Right cardiac atrium (tissue), 5 donors: ENCODE measurements at regions not wholly inside any gene's neighbourhood (a gene's known extent, or its start where the extent isn't known, plus 50 kb on each side); places are given as distances from the start of the nearest gene placed in this dataset.
A peak's percentile ranks its signal among the peaks of the same experiment; 100 is the strongest.

Experiments used
- ATAC-seq, 2 donors: fragments of 200-7000 bp; cut with Tn5 transposase; one replicate each; pipeline versions ENCODE4 v1.8.0 to v1.9.1; 2020; ENCODE audit warnings: moderate library complexity in 2 of 2, mild to moderate bottlenecking in 1 of 2
- DNase-seq, 3 donors: peaks; one replicate each; pipeline ENCODE4 v3.0.0-alpha.2; 2020
- H3K27ac ChIP-seq: one replicate; pipeline ENCODE4 v1.5.1; 2013; ENCODE audit warnings: mild to moderate bottlenecking, low read length, control low read depth, moderate library complexity
- H3K27me3 ChIP-seq: one replicate; pipeline ENCODE4 v1.6.1; 2013; ENCODE audit not compliant: control insufficient read depth, insufficient read depth
- H3K4me1 ChIP-seq: one replicate; pipeline ENCODE4 v1.6.1; 2013; ENCODE audit warnings: low read length; ENCODE audit not compliant: control insufficient read depth, insufficient read depth
- H3K4me3 ChIP-seq: one replicate; pipeline ENCODE4 v1.5.1; 2013; ENCODE audit warnings: low read length, control low read depth
- H3K9me3 ChIP-seq: one replicate; pipeline ENCODE4 v1.6.1; 2013; ENCODE audit warnings: low read length; ENCODE audit not compliant: control insufficient read depth
- WGBS: extraction: QIAGEN DNeasy Blood & Tissue Kit; methylation state at CpG from one replicate; pipeline ENCODE4 v1.1.7; 2013; 5-methylcytosine and 5-hydroxymethylcytosine counted together
- intact Hi-C, 4 donors: fragments of 100-400 bp; cut with DNase I; formaldehyde crosslinking; loops; one replicate each; pipeline versions ENCODE4 v1.11.0 to v1.14.0; 2022 to 2023
- donor health status: healthy with polysubstance abuse.
- donor health status: DM: no; HTN: yes; CAD: no.
- donor health status: DM: no; HTN: no; CAD: no.
- donor health status: DM: no; HTN: yes; CAD: no; lungs with severe emphysema.
- donor health status: DM: yes; HTN: yes; CAD: no.

DNA sequence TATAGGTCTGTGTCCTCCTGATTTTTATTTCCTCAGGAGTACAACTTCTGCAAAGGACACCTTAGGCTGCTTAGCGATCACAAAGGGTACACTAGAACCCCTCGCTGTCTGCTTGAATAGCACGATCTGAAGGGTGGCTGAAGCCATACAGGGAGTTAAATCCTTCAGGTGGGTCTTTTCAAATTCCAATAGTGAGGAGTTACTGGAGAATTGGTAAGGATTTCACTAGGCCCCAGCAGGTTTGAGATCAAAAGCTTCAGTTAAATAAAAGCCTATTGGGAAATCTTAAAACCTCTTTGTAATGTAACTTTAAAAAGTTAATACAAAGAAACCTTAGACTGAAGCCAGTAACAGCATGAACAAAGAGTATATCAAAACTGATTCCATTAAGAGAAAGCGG, 613.1 kb downstream of the ZEB2 start:
- ATAC-seq (no peak), DNase-seq (no peak)
- WGBS: 91% methylated on average over 4 of the region's 4 CpGs
- Histone ChIP-seq H3K4me1 (peaks cover 3% of the 10 kb centered on the region), H3K9me3 (no peaks in the 10 kb centered on the region), H3K4me3 (no peak overlapping the region), H3K27ac (no peak overlapping the region), H3K27me3 (no peaks in the 10 kb centered on the region)
- intact Hi-C loops: no loop called here

DNA sequence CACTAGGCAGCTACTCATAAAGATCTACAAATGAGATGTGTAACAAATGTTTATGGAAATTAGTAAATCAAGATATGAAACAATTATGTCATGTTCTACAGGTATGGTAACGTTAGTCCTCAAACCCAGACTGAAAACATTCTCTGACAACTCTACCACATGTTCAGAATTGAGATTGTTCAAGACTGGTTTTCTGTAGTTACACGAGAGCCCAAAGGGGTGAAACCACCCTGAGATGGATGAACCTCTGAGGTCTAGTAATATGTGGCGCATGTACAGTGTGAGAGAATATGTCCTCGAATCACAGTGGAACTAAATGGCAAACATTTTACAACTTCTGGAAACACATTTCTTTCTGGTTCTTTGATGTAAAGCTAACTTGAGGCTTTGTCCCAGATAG, 614.3 kb downstream of the ZEB2 start:
- Histone ChIP-seq H3K4me1 (peaks cover 3% of the 10 kb centered on the region), H3K27me3 (no peaks in the 10 kb centered on the region), H3K9me3 (no peaks in the 10 kb centered on the region), H3K4me3 (no peak overlapping the region), H3K27ac (no peak overlapping the region)
- 87% methylated on average over 4 of the region's 4 CpGs for WGBS
- intact Hi-C loops: no loop called here
- ATAC-seq (no peak), DNase-seq (no peak)

DNA sequence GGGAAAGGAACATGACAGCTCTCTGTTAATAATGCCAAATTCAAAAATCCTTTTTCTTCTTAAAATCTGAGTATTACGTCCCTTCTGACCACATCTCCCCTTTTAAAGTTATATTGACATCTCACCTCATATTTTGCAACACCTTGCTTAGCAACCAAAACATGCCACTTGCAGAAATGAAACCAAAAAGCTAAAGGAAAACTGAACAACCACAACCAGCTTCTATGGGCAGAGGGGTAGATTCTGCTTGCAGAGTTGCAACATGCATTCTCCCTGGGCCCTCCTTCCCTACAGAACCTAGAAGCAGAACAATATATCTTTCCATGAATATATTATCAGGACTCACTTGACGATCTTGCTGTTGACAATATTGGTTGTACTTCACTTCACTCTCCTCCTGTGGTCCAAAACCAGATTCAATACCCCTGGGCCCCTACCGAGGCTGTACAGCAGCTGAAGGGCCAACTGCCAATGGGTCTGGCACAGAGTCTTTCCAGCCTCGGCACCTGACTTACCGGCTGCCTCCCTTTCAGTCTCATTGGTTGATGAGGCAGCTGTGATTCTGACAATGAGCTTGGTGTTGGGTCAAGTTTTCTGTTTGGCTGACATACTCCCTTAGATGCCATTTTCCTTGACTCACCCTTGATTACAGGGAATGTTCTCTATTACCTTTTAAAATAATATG, 616.6 kb downstream of the ZEB2 start:
- Histone ChIP-seq H3K27ac (no peak overlapping the region), H3K4me3 (no peak overlapping the region), H3K9me3 (no peaks in the 10 kb centered on the region), H3K27me3 (no peaks in the 10 kb centered on the region), H3K4me1 (peaks cover 3% of the 10 kb centered on the region)
- ATAC-seq: peak in 1 of 2 donors; percentile 26
- 60% methylated on average over 5 of the region's 5 CpGs for WGBS
- DNase-seq: no peak
- intact Hi-C loops: no loop called here

DNA sequence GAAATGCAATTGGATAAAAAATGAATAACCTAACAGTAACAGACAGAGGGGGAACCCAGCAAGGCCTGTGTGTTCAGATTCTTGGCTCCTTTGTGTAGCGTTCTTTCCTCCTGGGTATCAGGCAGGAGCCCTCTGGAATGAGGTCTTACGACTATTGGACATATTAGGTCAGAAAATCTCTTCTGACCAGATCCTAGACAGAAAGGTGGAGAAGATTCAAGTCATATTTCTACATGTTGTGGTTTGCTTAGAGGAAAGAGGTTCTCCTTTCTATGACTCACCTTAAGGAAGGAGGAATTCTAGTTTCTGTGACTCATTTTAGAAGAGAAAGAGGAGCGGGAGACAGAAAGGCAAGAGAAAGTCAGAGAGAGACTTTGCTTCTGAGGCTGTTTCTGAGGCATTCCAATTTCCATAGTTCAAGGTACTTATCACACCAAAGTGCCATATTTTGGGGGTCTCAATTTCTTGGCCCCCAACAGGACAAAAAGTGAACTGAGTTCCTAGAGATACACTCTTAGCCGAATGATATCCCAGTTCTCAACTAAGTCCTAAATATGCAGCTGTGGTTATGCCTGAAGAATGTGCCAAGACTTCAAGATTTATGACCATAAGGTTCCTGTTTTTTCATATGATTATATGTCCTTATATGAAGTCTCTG, 618.6 kb downstream of the ZEB2 start:
- ATAC-seq (no peak), DNase-seq (no peak)
- peaks cover 3% of the 10 kb centered on the region for H3K4me1 ChIP-seq
- no peaks in the 10 kb centered on the region for H3K9me3 ChIP-seq
- H3K27ac ChIP-seq: no peak overlapping the region
- intact Hi-C loops: no loop called here
- 91% methylated on average over 4 of the region's 4 CpGs for WGBS
- no peaks in the 10 kb centered on the region for H3K27me3 ChIP-seq
- no peak overlapping the region for H3K4me3 ChIP-seq

DNA sequence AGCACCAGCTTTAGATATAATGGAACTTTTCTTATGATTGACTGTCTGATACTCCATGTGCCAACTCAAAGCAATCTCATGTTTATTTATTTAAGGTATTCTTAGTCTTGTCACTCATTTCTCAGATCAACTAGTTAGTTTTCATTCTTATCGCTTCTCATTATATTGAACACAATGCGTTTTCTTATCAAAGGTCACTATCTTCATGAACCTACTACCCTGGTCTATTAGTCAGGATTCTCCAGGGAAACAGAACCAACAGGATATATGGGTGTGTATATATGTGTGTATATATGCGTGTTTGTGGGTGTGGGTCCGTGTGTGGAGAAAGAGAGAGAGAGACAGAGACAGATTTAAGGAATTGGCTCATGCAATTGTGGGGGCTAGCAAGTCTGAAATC, 619.9 kb downstream of the ZEB2 start:
- H3K27ac ChIP-seq: no peak overlapping the region
- H3K4me1 ChIP-seq: peaks cover 3% of the 10 kb centered on the region
- no peak overlapping the region for H3K4me3 ChIP-seq
- 84% methylated on average over 4 of the region's 4 CpGs for WGBS
- intact Hi-C loops: no loop called here
- DNase-seq (no peak), ATAC-seq (no peak)
- no peaks in the 10 kb centered on the region for H3K9me3 ChIP-seq
- no peaks in the 10 kb centered on the region for H3K27me3 ChIP-seq

DNA sequence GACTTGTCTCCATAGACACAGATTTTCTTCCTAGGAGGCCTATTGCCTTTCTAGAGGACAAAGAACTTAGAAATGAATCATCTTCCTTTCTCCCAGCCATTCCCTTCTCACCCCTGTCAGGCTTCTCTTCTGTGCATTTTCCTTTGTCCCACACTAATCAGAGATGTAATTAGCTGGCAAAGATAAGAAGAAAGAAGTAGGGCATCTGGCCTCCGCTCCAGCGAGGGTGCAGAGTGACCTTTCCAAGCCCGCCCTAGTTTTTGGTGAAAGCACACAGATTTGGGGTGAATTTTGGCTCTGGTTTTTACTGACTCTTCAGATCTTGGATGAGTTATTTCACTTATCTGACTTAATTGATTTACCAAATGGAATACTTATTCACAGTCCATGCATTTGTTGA, 626.5 kb downstream of the ZEB2 start:
- intact Hi-C loops: no loop called here
- no peaks in the 10 kb centered on the region for H3K9me3 ChIP-seq
- no peaks in the 10 kb centered on the region for H3K4me1 ChIP-seq
- no peak overlapping the region for H3K27ac ChIP-seq
- WGBS: 76% methylated on average over 3 of the region's 3 CpGs
- no peak for DNase-seq
- ATAC-seq: no peak
- no peak overlapping the region for H3K4me3 ChIP-seq
- H3K27me3 ChIP-seq: no peaks in the 10 kb centered on the region

DNA sequence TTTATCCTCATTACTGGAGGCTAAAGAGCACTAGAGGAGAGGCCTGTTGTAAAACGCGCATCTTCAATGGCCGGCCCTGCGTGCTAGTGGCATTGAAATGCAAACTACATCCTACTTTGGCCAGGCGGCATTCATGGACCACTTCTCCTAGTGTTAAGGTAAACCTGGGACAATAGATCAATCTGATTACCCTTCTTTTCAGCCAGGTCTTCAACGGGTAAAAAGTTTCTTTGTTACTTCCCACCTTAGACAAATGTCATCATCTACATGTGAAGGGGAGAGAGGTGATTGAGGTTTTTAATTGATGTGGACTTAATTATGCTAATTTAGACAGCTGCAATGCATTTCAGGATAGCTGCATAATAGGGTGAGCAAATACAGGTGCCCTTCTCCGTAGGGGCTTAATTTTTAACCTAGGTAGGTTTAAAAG, 628.0 kb downstream of the ZEB2 start:
- no peaks in the 10 kb centered on the region for H3K4me1 ChIP-seq

DNA sequence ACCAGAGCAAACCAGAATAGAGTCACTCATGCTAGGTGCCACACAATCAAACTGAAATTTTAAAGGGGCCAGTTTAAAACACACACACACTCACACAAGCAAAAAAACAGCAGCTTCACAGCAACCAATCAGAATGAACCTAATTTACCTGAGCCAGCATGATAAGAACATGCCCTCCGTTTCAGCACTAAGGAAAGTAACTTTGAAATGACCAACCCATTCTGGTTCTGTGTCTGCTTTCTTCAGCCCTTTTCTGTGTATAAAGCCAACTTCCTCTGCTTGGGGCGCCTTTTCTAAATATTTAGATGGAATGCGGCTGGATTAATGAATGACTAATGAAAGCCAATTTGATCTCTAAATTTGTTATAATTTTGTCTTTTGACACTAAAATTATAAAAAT, 629.1 kb downstream of the ZEB2 start:
- Histone ChIP-seq H3K9me3 (no peaks in the 10 kb centered on the region), H3K27ac (no peak overlapping the region), H3K27me3 (no peaks in the 10 kb centered on the region), H3K4me3 (no peak overlapping the region), H3K4me1 (no peaks in the 10 kb centered on the region)
- intact Hi-C loops: no loop called here
- ATAC-seq (no peak), DNase-seq (no peak)
- WGBS: 80% methylated on average over 3 of the region's 3 CpGs

More for the DNA sequence above, 628.0 kb downstream of the ZEB2 start:
- H3K9me3 ChIP-seq: no peaks in the 10 kb centered on the region
- DNase-seq (no peak), ATAC-seq (no peak)
- 83% methylated on average over 7 of the region's 7 CpGs for WGBS
- H3K4me3 ChIP-seq: no peak overlapping the region
- no peaks in the 10 kb centered on the region for H3K27me3 ChIP-seq
- intact Hi-C loops: no loop called here
- no peak overlapping the region for H3K27ac ChIP-seq

DNA sequence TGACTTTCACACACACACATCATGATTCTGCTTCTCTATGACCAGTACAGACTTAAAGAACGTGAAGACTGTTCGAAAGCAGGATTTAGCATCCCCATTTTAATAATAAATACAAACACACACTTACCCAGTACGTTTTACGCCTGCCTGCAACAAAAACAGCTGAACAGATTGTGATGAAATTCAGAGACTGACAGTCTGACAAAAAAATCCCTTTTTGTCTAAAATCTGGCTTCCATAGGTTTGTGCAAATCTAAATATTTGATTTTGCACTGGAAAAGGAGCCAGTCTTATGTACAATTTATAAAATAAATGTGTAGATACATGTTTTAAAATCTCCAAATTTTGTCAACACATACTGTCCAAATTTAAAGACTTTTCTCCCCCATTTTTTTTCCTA, 630.7 kb downstream of the ZEB2 start:
- ATAC-seq (no peak), DNase-seq (no peak)
- intact Hi-C loops: no loop called here
- Histone ChIP-seq H3K4me3 (no peak overlapping the region), H3K9me3 (no peaks in the 10 kb centered on the region), H3K27me3 (no peaks in the 10 kb centered on the region), H3K4me1 (no peaks in the 10 kb centered on the region), H3K27ac (no peak overlapping the region)
- WGBS: 86% methylated on average over 4 of the region's 4 CpGs

DNA sequence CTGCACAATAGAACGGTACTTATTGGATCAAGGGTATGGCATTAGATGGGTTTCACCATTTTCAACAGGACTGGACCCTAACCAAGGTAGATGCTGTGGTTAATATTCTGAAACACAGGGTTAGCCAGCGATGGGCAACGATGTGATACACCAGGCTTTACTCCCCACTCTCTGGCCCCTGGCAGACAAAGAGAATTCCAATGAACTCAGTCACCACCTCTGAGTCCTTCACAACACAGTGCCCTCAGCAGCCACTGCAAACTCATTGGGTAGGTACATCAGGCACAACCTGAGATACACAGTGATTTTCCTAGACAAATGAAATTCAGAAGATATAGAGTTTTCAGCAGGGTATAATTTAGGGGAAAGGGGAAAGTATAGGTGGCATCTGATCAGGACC, 634.5 kb downstream of the ZEB2 start:
- H3K27ac ChIP-seq: no peak overlapping the region
- no peaks in the 10 kb centered on the region for H3K4me1 ChIP-seq
- no peak overlapping the region for H3K4me3 ChIP-seq
- ATAC-seq (no peak), DNase-seq (no peak)
- 94% methylated on average over 3 of the region's 3 CpGs for WGBS
- no peaks in the 10 kb centered on the region for H3K27me3 ChIP-seq
- intact Hi-C loops: no loop called here
- H3K9me3 ChIP-seq: no peaks in the 10 kb centered on the region

DNA sequence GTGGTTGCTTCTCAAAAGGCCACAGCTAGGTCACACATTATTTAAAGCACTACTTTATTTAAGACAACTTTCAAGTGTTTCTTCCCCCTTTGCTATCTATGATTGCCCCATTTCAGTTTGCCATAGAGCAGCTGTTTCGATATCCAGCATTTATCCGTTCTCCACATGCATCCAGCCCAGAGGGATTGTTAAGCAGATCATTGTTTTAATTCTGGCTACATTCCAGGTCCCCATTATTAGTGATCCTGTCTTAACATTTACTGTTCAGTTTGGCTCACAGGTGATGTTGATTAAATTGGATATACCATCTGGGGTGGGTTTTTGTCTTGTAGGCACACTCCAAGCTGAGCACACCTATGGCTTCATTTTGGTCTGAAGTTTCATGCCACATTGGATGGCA, 638.7 kb downstream of the ZEB2 start:
- intact Hi-C loops: no loop called here
- 72% methylated on average over 2 of the region's 2 CpGs for WGBS
- H3K4me1 ChIP-seq: no peaks in the 10 kb centered on the region

More for the DNA sequence above, 638.7 kb downstream of the ZEB2 start:
- Histone ChIP-seq H3K27me3 (no peaks in the 10 kb centered on the region), H3K4me3 (no peak overlapping the region), H3K9me3 (no peaks in the 10 kb centered on the region), H3K27ac (no peak overlapping the region)
- DNase-seq: no peak
- ATAC-seq: no peak
